Heart right ventricle (tissue), 16 donors: ENCODE measurements at regions not wholly inside any gene's neighbourhood (a gene's known extent, or its start where the extent isn't known, plus 50 kb on each side); places are given as distances from the start of the nearest gene placed in this dataset.

Experiments used
- ATAC-seq, 8 donors: fragments of 200-7000 bp; cut with Tn5 transposase; one replicate each; pipeline ENCODE4 v1.9.1; 2020; ENCODE audit warnings: mild to moderate bottlenecking in 8 of 8, moderate library complexity in 8 of 8, moderate number of reproducible peaks in 1 of 8
- DNase-seq, 2 donors: peaks; one replicate each; pipeline ENCODE4 v3.0.0-alpha.2; 2020
- H3K27ac ChIP-seq, 10 donors: fragments of 200-600 bp; sonication (generic) in 2 of 10; one replicate each; pipeline versions ENCODE4 v1.5.0 to v1.8.0; 2020 to 2022; ENCODE audit warnings: mild to moderate bottlenecking in 3 of 10
- H3K27me3 ChIP-seq, 7 donors: fragments of 200-600 bp; one replicate each; pipeline ENCODE4 v1.8.0; 2021 to 2022; ENCODE audit warnings: mild to moderate bottlenecking in 2 of 7
- H3K36me3 ChIP-seq, 9 donors: fragments of 200-600 bp; sonication (generic) in 1 of 9; one replicate each; pipeline versions ENCODE4 v1.5.0 to v1.8.0; 2020 to 2022; ENCODE audit warnings: mild to moderate bottlenecking in 2 of 9
- H3K4me1 ChIP-seq, 9 donors: fragments of 200-600 bp; sonication (generic) in 1 of 9; one replicate each; pipeline versions ENCODE4 v1.5.0 to v1.8.0; 2020 to 2022; ENCODE audit warnings: mild to moderate bottlenecking in 4 of 9
- H3K4me3 ChIP-seq, 10 donors: fragments of 200-600 bp; sonication (generic) in 2 of 10; one replicate each; pipeline versions ENCODE4 v1.5.0 to v1.8.0; 2020 to 2022; ENCODE audit warnings: mild to moderate bottlenecking in 7 of 10, moderate library complexity in 2 of 10
- H3K9me3 ChIP-seq, 11 donors: fragments of 200-600 bp in 10 of 11; sonication (generic) in 2 of 11; one replicate each; pipeline versions ENCODE4 v1.5.0 to v1.8.0; 2013 to 2022; ENCODE audit warnings: mild to moderate bottlenecking in 2 of 11, control low read depth in 1 of 11, moderate library complexity in 1 of 11
- CTCF ChIP-seq, 9 donors: fragments of 200-600 bp; sonication (generic) in 2 of 9; IDR thresholded peaks; one replicate each; pipeline versions ENCODE4 v1.5.0 to v1.8.0; 2021 to 2022; ENCODE audit warnings: antibody characterized with exemption in 9 of 9, mild to moderate bottlenecking in 5 of 9, moderate library complexity in 1 of 9
- WGBS, 2 donors: extraction: QIAGEN DNeasy Blood & Tissue Kit; methylation state at CpG; one replicate each; pipeline ENCODE4 v1.1.7; 2013; ENCODE audit warnings: inconsistent platforms in 1 of 2; 5-methylcytosine and 5-hydroxymethylcytosine counted together
- intact Hi-C, 10 donors: fragments of 100-400 bp; cut with DNase I; formaldehyde crosslinking; loops; one replicate each; pipeline versions ENCODE4 v1.11.1 to v1.14.2; 2022
- donor health status: Arrhythmogenic right ventricular cardiomyopathy.
- donor health status: ischemic (EF 13 %, LVEDD 7.1; RV severe dilation, severe dysfunction).
- donor health status: healthy with polysubstance abuse.
- donor health status: DM: no; HTN: yes; CAD: no.
- donor health status: DM: no; HTN: no; CAD: no.
- donor health status: ischemic (EF 25% LVEDD 6.9; RV normal size, moderate dysfunction).
- donor health status: ischemic (EF 25% LVEDD 5.7; RV mildly dilated, moderate dysfunction).
- donor health status: healthy.
- donor health status: DM: yes; HTN: yes; CAD: no.
- donor health status: Ischemic cardiomyopathy.
- donor health status: ischemic (EF 35%, LVEDD 5.7; RV mildly dilated, moderate dysfunction).
- donor health status: nonischemic (EF 11% LVEDD 7.7; RV severe dilation, severe dysfunction).
- donor health status: DM: yes; HTN: yes; CAD: no.
- donor health status: PGD.
- donor health status: ischemic (EF 29% LVEDD 5.4; RV normal size, mild dysfunction).
- donor health status: nonischemic (EF 23%, LVEDD 6.1; RV moderate dilation, normal function).

GRCh38 chr3:74520895-74521294 is 93.6 kb downstream of the CNTN3 start:
- no peaks in the 10 kb centered on the region for H3K4me1 ChIP-seq
- ATAC-seq (no peak), DNase-seq (no peak)
- H3K27ac ChIP-seq = no peak overlapping the region
- H3K27me3 ChIP-seq = no peaks in the 10 kb centered on the region
- no peaks in the 10 kb centered on the region for H3K9me3 ChIP-seq
- H3K36me3 ChIP-seq = no peaks in the 10 kb centered on the region
- WGBS, 2 donors = 72 to 74% methylated on average over 3 of the region's 3 CpGs
- intact Hi-C loops = no loop called here
- H3K4me3 ChIP-seq = no peak overlapping the region
- TF ChIP-seq CTCF (IDR thresholded peaks at IDR 0.05) = no peak

- no peak for TF ChIP-seq CTCF (IDR thresholded peaks at IDR 0.05)
- no peak for DNase-seq
- H3K9me3 ChIP-seq = no peaks in the 10 kb centered on the region
- H3K27ac ChIP-seq = no peak overlapping the region
- ATAC-seq = no peak
- H3K27me3 ChIP-seq = no peaks in the 10 kb centered on the region
- no peaks in the 10 kb centered on the region for H3K4me1 ChIP-seq
- no peaks in the 10 kb centered on the region for H3K36me3 ChIP-seq
- no peak overlapping the region for H3K4me3 ChIP-seq
- intact Hi-C loops = no loop called here
Observed at GRCh38 chr3:74518610-74519009, 95.8 kb downstream of the CNTN3 start.

GRCh38 chr3:74516019-74516418 is 98.4 kb downstream of the CNTN3 start:
- H3K36me3 ChIP-seq = no peaks in the 10 kb centered on the region
- H3K27ac ChIP-seq = no peak overlapping the region
- no peak for DNase-seq
- no peaks in the 10 kb centered on the region for H3K4me1 ChIP-seq
- no peak for ATAC-seq
- no peak overlapping the region for H3K4me3 ChIP-seq
- H3K27me3 ChIP-seq = no peaks in the 10 kb centered on the region
- TF ChIP-seq CTCF (IDR thresholded peaks at IDR 0.05) = no peak
- H3K9me3 ChIP-seq = no peaks in the 10 kb centered on the region
- intact Hi-C loops = no loop called here

GRCh38 chr3:74515451-74515850 is 99.0 kb downstream of the CNTN3 start:
- DNase-seq (no peak), ATAC-seq (no peak)
- TF ChIP-seq CTCF (IDR thresholded peaks at IDR 0.05) = no peak
- intact Hi-C loops = no loop called here
- Histone ChIP-seq H3K4me3 (no peak overlapping the region), H3K4me1 (no peaks in the 10 kb centered on the region), H3K9me3 (no peaks in the 10 kb centered on the region), H3K27ac (no peak overlapping the region), H3K27me3 (no peaks in the 10 kb centered on the region), H3K36me3 (no peaks in the 10 kb centered on the region)
- 90 to 95% methylated on average over 3 of the region's 3 CpGs for WGBS, 2 donors

- TF ChIP-seq CTCF (IDR thresholded peaks at IDR 0.05) = no peak
- Histone ChIP-seq H3K36me3 (no peaks in the 10 kb centered on the region), H3K27ac (no peak overlapping the region), H3K4me3 (no peak overlapping the region), H3K9me3 (no peaks in the 10 kb centered on the region), H3K27me3 (no peaks in the 10 kb centered on the region), H3K4me1 (no peaks in the 10 kb centered on the region)
- DNase-seq = no peak
- intact Hi-C loops = no loop called here
- no peak for ATAC-seq
Observed at GRCh38 chr3:74511078-74511477, 103.4 kb downstream of the CNTN3 start.
